ENCODE measurements at regions not wholly inside any gene's neighbourhood (a gene's known extent, or its start where the extent isn't known, plus 50 kb on each side); places are given as distances from the start of the nearest gene placed in this dataset.

DNA sequence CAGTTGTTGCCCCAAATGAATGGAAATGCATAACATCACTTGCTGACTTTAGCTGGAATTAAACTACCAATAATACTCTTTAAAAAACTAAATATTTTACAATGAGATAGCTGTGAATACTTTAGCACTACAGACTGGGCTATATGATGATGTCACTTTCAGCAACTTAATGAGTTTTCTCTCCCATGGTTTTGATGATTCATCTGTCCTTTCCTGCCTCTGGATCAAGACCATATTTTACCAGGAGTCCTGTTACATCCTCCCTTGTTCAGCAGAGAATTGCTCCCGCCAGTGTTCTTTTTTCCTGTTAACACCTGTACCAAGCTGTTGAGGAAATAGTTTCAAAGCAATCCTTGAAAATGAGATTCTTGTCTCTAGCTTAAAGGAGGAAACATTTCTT is 543.0 kb downstream of the SPRY1 start:
- no peak for DNase-seq (ENCODE audit: low spot score)

DNA sequence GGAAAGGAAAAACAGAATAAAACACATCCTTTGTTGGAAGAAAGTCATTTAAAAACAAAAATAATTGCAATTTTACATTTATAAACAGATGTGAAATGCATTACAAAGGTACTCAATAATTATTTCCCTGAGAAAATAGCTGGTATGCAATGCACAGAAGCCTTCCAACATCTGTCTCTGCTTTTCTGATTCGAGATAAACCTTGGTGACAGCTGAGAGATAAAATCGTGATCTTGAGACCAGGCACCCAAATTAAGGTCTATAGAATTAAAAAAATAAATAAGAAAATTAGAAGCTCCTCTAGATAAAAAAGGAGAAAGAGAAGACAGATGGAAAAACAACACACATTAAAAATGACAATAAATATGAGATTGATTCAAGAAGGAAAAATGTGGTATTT is 544.0 kb downstream of the SPRY1 start:
- no peak for DNase-seq (ENCODE audit: low spot score)

DNA sequence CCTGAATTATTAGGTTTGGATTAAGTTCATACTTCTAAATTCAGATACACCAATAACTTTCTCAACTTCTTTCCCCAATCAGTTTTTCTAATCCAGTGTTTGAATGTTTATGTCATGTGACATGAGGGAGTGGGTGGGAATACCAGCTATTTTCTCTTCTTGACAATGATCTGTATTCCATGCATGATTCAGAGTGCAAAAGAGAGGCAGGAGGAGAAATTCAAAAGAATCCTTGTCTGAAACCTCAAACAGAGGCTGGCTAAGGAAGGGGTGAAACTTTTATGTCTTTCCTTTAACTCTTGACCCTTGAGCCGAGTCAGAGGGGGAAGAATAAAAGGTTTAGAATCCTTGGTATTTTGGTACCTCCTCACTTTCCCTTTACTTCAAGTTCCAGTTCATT is 544.7 kb downstream of the SPRY1 start:
- DNase-seq (ENCODE audit: low spot score), result no peak

DNA sequence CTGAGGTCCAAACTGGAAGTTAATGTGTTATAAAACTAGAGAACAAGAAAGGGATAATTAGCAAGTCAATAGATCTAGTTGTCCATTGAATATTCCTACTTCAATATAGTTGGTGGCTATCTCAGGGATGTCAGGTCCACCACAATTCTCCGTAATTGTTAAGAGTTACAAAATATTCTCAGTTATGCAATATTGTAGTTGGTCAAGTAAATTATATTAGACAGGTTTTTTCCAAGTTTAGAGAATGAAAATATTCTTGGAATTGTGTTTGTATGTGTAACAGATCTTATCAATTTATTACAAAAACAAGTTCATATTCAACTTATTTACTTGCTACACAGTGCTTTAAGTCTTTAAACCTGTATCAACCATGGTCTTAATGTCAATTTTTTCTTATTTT is 547.4 kb downstream of the SPRY1 start:
- DNase-seq (ENCODE audit: low spot score), result no peak

DNA sequence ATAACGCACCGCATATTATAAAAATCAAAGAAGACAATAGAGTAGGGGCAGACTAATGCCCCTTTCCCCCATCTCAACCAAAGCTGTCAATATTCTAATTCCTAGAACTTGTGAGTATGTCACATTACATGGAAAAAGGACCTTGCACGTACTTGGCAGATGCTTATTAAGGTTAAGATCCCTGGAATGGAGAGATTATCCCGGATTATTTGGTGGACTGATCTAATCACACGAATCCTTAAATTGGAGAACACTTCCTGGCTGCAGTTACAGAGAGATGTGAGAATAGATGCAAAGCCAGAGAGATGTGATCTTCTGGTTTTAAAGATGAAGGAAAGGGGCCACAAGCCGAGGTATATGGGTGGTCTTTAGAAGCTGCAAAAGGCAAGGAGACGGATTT is 548.7 kb downstream of the SPRY1 start:
- DNase-seq (ENCODE audit: low spot score), result no peak

DNA sequence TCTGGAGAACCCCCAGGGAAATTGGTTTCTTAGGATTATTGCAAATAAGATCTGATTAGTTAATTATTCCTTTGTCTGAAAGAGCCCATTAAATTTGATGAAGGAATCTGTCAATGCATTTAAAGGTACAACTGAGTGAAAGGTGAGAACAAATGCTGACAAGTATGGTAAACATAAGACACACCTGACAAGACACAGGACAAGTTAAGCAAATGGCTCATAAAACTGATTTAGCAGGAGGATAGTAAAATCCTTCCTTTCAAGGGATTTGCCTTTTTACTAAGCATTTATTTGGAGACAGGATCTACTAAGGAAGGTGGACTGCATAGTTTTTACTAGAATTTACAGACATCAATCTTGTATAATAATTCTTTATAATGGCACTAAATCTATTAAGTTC is 553.9 kb downstream of the SPRY1 start:
- no peak for DNase-seq (ENCODE audit: low spot score)

DNA sequence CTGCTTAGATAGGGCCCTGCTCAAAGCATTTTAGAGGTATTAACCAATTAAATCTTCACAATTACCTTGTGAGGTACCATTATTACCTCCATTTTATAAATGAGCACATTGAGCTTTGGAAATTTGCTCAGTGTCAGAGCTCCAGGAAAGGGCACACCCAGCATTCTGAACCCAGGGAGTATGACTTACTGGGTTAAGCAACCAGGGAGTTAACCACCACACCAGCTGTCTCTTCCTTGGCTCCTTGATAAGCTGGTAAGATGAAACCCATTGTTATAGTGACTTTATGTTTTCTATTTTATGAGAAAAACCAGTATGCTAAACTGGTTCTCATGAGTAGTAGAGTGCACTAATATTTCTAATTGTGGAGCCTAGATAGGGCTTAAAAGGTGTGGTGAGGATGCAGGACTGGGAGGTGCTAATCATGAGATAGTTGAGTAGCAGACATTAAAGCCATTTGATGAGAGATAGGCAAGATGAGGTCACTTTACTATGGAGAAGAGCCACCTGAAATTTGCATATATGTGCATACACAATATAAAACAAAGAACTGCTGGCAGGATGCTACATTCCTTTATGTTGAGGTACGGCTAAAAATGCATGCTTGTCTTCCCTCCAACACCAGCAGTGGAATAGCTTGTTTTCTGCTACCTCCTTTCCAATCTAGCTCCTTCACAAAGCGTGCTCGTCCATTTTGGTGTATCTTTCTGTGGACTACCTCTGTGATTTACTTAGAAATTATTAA is 556.1 kb downstream of the SPRY1 start:
- DNase-seq (ENCODE audit: low spot score), result no peak

DNA sequence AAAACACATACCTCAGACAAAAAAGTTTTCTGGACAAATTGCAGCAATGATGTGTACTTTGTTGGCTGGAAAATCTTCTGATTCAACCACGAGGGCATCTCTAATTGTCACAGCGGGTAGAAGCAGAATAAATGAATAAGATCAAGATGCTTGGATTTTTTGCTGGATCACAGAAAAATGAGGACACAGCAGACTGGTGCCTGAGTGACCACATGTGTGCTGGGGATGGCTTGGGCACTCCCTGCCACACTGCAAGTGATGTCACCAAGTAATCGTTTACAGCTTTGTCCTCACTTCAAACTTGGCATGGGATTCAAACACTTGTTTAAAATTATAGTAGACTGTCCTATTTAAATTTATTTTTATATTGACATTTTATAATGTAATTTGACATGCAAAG is 557.0 kb downstream of the SPRY1 start:
- DNase-seq (ENCODE audit: low spot score), result no peak

DNA sequence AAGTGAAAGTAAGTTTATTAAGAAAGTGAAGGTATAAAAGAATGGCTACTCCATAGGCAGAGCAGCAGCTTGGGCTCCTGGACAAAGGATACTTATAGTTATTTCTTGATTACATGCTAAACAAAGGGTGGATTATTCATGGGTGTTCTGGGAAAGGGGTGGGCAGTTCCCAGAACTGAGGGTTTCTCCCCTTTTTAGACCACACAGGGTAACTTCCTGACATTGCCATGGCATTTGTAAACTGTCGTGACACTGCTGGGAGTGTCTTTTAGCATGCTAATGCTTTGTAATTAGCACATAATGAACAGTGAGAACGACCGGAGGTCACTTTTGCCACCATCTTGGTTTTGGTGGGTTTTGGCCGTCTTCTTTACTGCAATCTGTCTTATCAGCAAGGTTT is 557.6 kb downstream of the SPRY1 start:
- no peak for DNase-seq (ENCODE audit: low spot score)

DNA sequence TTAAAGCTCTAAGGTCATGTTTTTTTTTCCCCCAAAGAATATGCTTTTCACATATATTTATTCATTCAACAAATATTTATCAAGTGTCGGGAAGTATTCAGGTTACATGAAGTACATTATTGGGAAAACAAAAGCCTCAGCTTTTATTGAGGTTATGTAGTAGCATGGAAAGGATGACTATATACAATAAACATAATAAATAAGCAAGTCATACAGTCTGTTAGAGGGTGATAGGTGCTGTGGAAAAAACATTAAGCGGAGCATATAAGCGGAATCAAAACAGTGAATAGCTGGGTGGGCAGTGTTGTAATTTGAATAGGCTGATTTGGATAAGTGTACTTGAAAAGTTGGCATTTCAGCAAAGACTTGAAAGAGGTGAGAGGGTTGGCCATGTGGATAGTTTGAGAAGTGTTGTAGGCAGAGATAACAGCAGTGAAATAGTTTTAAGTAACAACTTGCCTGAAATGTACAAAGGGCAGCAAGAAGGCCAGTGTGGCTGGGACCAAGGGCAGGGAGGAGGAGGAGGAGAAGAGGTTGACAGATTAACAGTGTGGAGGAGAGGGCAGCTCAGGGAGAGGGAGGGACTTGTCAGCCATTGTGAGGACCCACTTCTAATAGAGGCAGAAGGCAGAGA is 558.7 kb downstream of the SPRY1 start:
- no peak for DNase-seq (ENCODE audit: low spot score)

DNA sequence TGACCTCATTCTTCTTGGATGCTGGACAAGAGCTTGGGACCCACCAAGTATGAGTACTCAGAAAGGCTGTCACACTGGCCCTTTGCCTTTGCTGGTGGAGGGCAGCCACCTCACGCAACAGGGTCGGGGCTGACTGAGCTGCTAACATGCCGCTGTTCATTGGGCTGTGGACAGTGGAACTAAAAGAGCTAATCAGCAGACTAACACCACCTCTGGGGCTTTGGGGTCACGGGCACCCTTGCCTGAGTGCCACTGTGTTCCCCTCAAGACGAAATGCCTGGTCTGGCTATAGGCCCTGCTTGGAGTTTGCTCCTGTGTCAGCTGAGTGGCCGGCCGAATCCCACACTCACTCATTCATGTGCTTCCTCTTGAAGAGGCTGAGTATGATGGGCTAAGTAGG is 559.6 kb downstream of the SPRY1 start:
- DNase-seq (ENCODE audit: low spot score), result no peak

DNA sequence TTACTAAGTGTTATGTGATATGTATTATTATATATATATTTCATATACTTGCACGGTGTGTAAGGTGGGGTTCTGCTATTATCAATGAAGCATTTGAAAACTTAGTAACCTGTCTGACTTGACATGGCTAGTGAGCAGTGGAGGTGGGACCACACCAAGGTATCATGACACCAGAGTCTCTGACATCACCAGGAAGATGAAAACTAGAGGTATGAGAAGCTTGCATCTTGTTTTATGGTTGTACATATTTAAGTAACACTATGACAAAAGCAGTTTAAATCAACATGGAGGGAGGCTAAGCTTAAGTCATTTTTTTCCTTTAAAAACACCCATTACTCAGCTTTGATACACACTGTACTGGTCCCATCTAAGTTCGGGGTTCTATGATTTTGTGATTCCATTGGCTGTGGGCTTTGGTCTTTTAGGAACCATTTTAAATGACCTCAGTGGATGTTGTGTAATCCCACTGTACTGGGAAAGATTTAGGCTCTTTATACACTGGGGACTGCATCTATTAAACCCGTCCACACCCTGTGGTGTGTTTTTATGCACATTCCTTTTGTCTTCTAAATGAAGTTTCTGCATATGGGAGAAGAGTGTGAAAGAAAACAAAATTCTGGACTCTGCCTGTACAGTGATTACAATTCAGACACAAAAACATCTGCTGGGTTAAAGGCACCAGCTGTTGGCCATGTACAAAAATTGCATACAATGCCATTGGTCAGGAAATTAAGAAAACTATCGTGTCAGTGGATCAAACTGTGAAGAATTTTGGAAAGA is 570.6 kb downstream of the SPRY1 start:
- no peak for DNase-seq (ENCODE audit: low spot score)

DNA sequence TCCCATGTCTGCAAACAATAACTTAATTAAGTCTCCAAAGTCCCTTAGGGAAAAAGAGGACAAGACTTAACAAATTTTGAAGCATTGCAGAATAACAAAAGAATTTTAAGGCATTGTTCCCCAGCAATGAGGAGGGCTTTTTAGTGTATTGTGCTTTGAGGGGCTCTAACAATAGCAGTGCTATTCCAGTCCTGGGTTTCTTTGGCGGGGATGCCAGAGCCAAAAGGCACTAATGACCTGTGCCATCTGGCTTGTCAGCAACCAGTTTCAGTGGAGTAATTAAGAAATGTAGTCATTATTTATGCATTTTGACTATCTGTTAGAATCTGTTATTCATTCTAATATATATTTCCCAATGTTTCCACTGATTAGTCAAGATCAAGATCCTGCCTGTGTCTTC is 575.4 kb downstream of the SPRY1 start:
- DNase-seq (ENCODE audit: low spot score), result no peak

DNA sequence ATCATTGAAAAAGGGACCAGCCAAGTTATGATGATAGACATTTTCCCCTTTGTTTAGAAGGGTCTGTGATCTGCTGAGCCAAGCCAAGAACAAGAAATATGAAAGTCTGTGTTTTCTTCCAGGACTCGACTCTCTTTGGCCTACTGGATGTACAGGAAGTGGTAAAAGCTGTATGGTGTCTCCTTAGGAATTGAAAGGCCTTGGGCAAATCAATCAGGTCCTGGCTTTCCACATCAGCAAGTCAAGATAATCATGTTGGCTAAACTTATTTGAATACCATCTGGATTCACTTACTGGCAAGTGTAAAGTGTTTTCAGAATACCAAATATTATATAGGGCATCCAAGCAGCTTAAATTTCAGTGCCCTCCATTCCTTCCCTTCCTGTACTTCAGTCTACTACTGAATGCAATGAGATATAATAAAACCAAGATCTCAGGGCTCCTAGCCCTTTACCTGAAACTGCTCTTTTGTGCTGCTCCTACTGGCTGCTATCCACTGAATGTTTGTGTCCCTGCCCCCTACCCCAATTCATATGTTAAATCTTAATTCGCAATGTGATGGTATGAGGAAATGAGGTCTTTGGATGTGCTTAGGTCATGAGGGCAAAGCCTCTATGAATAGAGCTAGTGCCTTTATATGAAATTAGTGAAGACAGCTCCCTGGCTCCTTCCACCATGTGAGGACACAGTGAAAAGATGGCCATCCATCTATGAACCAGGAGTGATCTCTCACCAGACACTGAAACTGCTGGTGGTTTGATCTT is 578.0 kb downstream of the SPRY1 start:
- DNase-seq (ENCODE audit: low spot score), result no peak

DNA sequence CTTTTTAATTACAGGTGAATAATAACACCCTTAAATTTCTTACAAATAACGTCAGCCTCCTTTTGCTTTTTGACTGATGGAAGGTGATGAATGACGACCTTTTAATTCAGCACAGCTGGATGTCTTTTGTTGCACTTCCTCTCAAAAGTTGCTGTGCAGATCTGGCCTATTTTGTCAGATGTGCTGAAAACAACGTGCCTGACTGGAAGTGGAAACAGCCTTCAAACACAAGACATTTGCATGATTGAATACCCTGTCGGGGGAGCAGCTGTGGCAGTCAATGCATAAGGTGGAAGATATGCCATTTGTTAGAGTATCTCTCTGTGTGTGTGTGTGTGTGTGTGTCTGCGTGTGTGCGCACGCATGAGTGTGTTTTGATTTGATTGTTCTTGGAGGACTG is 579.7 kb downstream of the SPRY1 start:
- no peak for DNase-seq (ENCODE audit: low spot score)

DNA sequence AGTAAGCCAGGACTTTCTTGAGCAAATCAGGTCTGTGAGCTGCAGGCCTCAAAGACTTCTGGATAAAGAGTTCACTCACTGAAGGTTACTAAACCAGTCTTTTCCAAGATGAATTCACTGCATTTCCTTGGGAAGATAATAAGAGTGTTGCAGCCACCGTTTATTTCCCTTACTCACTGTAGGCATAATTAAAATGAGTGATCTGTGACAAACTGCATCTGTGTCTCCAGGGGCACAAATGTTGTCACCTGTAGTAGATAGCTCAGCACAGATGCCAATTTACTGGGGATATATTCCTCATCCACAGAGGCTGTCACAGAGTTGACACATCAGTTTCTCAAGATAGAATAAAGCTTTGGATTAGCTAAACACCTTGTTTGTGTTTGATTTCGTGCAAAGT is 580.2 kb downstream of the SPRY1 start:
- DNase-seq (ENCODE audit: low spot score), result no peak

DNA sequence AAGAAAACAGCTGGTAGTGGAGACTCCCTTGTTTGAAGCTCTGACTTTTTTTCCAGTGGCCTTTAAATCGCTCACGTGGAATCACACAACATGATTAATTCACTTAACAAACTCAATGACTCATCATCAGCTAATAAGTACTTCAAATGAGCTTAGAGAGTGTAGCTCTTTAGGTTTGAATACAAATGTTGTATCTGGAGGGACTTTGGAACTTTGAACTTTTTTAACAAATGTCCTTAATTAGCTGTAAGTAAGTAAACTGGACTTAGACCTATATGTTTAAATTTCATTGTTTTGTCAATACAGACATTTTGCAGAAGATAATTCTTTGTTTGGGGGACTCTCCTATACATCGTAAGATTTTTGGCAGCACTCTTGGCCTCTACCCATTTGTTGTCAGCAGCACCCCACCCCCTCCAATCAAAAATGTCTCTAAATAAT is 581.1 kb downstream of the SPRY1 start:
- no peak for DNase-seq (ENCODE audit: low spot score)

DNA sequence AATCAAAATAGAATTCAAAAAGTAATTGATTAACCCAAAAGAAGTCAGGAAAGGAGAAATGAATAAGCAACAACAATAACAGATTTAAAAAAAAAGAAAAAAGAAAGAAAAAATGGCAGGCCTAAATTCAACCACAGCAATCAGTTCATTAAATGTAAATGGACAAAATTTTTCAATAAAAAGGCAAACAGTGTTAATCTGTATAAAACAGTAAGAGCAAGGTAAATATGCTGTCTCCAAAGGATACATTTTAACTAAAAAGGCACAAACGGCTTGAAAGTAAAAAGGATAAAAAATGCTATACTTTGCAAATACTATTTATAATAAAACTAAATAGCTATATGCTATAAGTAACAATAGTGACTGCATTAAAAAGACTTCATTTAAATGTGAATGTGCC is 582.0 kb downstream of the SPRY1 start:
- no peak for DNase-seq (ENCODE audit: low spot score)

DNA sequence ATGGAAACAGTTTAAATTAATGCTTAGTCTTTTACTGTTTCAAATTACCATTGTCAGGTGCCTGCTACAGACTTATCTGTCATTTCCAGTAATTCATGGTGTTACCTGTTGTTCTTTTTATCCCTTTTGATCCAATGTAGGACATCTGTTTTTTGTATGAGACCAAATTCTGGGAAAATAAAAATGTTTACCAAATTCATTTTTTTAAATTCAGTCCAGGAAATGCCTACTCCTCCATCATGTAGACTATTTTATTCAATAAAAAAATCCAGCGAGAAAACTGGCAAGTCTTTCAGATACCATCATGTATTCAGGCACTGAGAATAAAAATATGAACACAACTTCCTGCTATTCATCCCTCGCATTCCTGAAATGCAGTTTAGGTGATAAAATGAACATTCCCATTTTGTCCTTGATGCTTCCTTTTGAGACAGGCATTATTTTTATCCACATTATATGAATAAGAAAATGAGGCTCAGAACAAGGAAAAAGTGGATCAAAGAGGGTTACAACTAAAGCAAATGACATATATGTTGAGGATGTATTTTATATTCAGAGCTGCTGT is 584.2 kb downstream of the SPRY1 start:
- no peak for DNase-seq (ENCODE audit: low spot score)

DNA sequence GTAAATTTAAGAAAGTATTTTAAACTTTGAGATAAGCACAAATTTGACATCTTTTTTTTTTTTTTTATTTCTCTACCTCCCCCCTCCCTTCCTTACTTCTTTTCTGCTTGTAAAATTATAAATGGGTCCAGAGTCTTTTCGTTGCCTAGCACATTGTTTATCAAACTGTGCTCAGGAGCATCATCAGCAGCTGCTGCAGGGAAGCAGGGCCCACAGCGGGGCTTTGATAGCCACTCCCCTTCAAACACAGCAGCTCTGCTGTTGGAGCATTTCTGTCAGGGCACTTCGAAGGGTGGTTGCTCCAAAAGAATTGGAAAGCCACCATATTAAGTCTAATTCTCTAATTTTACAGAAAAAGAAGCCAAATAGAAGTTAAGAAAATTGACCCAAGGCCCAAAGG is 588.3 kb downstream of the SPRY1 start:
- DNase-seq (ENCODE audit: low spot score), result no peak

DNA sequence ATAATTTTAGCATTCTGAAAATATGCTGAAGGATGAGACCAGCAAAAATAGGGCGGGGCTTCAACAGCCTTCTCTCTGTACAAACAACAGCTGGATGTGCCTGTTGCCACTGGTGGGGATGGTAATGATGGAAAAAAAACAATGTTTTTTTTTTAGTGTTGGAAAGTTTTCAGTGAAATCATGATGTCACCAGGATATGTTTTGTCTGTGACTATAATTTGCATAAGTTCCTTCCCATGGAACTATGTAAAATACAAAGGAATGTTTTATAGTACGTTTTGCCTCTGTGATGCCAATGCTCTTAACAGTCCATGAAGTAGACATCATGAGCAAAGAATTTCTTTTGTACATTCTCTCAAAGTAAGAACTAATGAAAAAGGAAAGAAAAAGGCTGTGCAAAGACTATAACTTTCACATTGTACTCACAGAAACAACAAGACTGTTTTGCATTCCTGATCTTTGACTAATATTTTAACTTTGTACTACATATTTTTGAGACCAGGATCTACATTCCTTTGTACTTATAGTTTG is 589.7 kb downstream of the SPRY1 start:
- peak; percentile 33 for DNase-seq (ENCODE audit: low spot score)

DNA sequence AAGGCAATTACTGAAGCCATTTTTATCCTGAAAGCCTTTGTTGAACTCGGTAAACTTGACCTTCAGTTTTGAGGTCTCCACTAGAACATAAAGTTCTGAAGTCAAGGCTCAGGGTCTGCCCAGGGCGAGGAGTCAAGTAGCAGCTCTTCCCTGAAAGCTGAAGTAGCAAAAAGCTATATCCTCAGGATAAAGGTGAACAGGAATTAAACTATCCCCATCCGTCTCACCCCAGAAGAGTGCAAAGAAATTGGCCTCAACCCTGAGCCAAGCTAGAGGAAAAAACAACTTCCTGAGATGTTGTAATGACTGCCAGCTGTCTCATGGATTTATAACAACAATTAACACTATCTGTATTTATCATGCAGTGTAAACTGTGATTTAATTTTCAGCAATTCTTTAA is 590.8 kb downstream of the SPRY1 start:
- no peak for DNase-seq (ENCODE audit: low spot score)
